ENCODE measurements at regions not wholly inside any gene's neighbourhood (a gene's known extent, or its start where the extent isn't known, plus 50 kb on each side); places are given as distances from the start of the nearest gene placed in this dataset.

- no peak for DNase-seq (ENCODE audit: low spot score)
- no peak for TF ChIP-seq CTCF (IDR thresholded peaks at IDR 0.05; ENCODE audit: extremely low read depth, missing control alignments)
Observed at GRCh38 chr10:128866551-128866950, 600.5 kb upstream of the MGMT start.

- TF ChIP-seq CTCF (IDR thresholded peaks at IDR 0.05; ENCODE audit: extremely low read depth, missing control alignments) = no peak
- DNase-seq (ENCODE audit: low spot score) = no peak
Observed at GRCh38 chr10:128867210-128867609, 599.8 kb upstream of the MGMT start.

GRCh38 chr10:128867819-128868218 is 599.2 kb upstream of the MGMT start:
- TF ChIP-seq CTCF (IDR thresholded peaks at IDR 0.05; ENCODE audit: extremely low read depth, missing control alignments) = no peak

GRCh38 chr10:128868481-128868880 is 598.6 kb upstream of the MGMT start:
- TF ChIP-seq CTCF (IDR thresholded peaks at IDR 0.05; ENCODE audit: extremely low read depth, missing control alignments) = no peak
- no peak for DNase-seq (ENCODE audit: low spot score)

More at GRCh38 chr10:128867819-128868218, 599.2 kb upstream of the MGMT start:
- DNase-seq (ENCODE audit: low spot score) = no peak

- DNase-seq (ENCODE audit: low spot score) = no peak
- TF ChIP-seq CTCF (IDR thresholded peaks at IDR 0.05; ENCODE audit: extremely low read depth, missing control alignments) = no peak
Observed at GRCh38 chr10:128869101-128869749, 597.8 kb upstream of the MGMT start.

GRCh38 chr10:128870830-128871597 is 596.0 kb upstream of the MGMT start:
- DNase-seq (ENCODE audit: low spot score) = no peak
- no peak for TF ChIP-seq CTCF (IDR thresholded peaks at IDR 0.05; ENCODE audit: extremely low read depth, missing control alignments)

- no peak for TF ChIP-seq CTCF (IDR thresholded peaks at IDR 0.05; ENCODE audit: extremely low read depth, missing control alignments)
- DNase-seq (ENCODE audit: low spot score) = no peak
Observed at GRCh38 chr10:128871671-128872231, 595.3 kb upstream of the MGMT start.
